Kidney (tissue), 13 donors: ENCODE measurements at regions not wholly inside any gene's neighbourhood (a gene's known extent, or its start where the extent isn't known, plus 50 kb on each side); places are given as distances from the start of the nearest gene placed in this dataset.

Source experiments
- DNase-seq, 5 donors: peaks; one replicate each; pipeline ENCODE4 v3.0.0-alpha.2; 2013 to 2020
- FAIRE-seq: peaks from 2 replicates; lab custom pipeline; 2012; peaks lifted over from hg19 to GRCh38; lab: Jason Lieb, UNC
- H3K27ac ChIP-seq, 2 donors: one replicate each; pipeline ENCODE4 v1.7.0; 2013; ENCODE audit warnings: low read depth in 2 of 2, low read length in 2 of 2, inconsistent platforms in 1 of 2
- H3K27me3 ChIP-seq: one replicate; pipeline ENCODE4 v1.7.1; 2013; ENCODE audit warnings: low read length, inconsistent platforms; ENCODE audit not compliant: control insufficient read depth, insufficient read depth
- H3K36me3 ChIP-seq, 3 donors: one replicate each; pipeline versions ENCODE4 v1.7.0 to v1.7.1; 2013; ENCODE audit warnings: low read length in 3 of 3, control low read depth in 1 of 3, inconsistent platforms in 1 of 3; ENCODE audit not compliant: insufficient read depth in 3 of 3, control insufficient read depth in 2 of 3
- H3K4me1 ChIP-seq, 3 donors: one replicate each; pipeline versions ENCODE4 v1.7.0 to v1.7.1; 2013; ENCODE audit warnings: low read length in 3 of 3, inconsistent platforms in 1 of 3, low read depth in 1 of 3; ENCODE audit not compliant: control insufficient read depth in 2 of 3, insufficient read depth in 2 of 3
- H3K4me3 ChIP-seq, 3 donors: one replicate each; pipeline versions ENCODE4 v1.7.0 to v1.8.1; 2013; ENCODE audit warnings: low read length in 3 of 3, control low read depth in 1 of 3, inconsistent platforms in 1 of 3
- H3K9ac ChIP-seq, 3 donors: one replicate each; pipeline versions ENCODE4 v1.7.0 to v1.7.1; 2013; ENCODE audit warnings: low read length in 3 of 3, control low read depth in 1 of 3, inconsistent platforms in 1 of 3
- H3K9me3 ChIP-seq, 3 donors: one replicate each; pipeline versions ENCODE4 v1.7.0 to v1.7.1; 2013; ENCODE audit warnings: low read length in 3 of 3, control low read depth in 1 of 3, inconsistent platforms in 1 of 3; ENCODE audit not compliant: control insufficient read depth in 2 of 3, insufficient read depth in 1 of 3
- CTCF ChIP-seq: IDR thresholded peaks from 3 replicates; pipeline ENCODE4 v1.5.1; 2012; ENCODE audit warnings: mild to moderate bottlenecking, moderate library complexity, borderline replicate concordance; ENCODE audit not compliant: insufficient read depth; ENCODE audit errors: extremely low read depth
- intact Hi-C: fragments of 100-400 bp; cut with DNase I; formaldehyde crosslinking; loops from one replicate; pipeline ENCODE4 v1.11.1; 2022
- donor health status: control.
- donor health status: control.
- donor health status: control.
- donor health status: control.
- donor health status: control.
- donor health status: DM: yes; HTN: yes; CAD: no.
- donor health status: Normal renal cell carcinoma (clear cell type).

- H3K9ac ChIP-seq: no peak overlapping the region
- H3K27ac ChIP-seq: no peak overlapping the region
- FAIRE-seq (no peak), DNase-seq (no peak)
- intact Hi-C loops: no loop called here
- H3K36me3 ChIP-seq: no peaks in the 10 kb centered on the region
- no peaks in the 10 kb centered on the region for H3K9me3 ChIP-seq
- no peak overlapping the region for H3K4me3 ChIP-seq
- no peak for TF ChIP-seq CTCF
- no peaks in the 10 kb centered on the region for H3K4me1 ChIP-seq
- no peaks in the 10 kb centered on the region for H3K27me3 ChIP-seq
These were observed 173.5 kb upstream of the PELI2 start for GRCh38 chr14:55944757-55945156.

GRCh38 chr14:55946231-55946630 is 172.0 kb upstream of the PELI2 start:
- H3K36me3 ChIP-seq: no peaks in the 10 kb centered on the region
- no peak overlapping the region for H3K27ac ChIP-seq
- DNase-seq (no peak), FAIRE-seq (no peak)
- no peaks in the 10 kb centered on the region for H3K9me3 ChIP-seq
- H3K4me1 ChIP-seq: no peaks in the 10 kb centered on the region
- intact Hi-C loops: no loop called here
- no peak overlapping the region for H3K4me3 ChIP-seq
- H3K9ac ChIP-seq: no peak overlapping the region
- no peaks in the 10 kb centered on the region for H3K27me3 ChIP-seq
- TF ChIP-seq CTCF: no peak

GRCh38 chr14:55948399-55948798 is 169.8 kb upstream of the PELI2 start:
- Histone ChIP-seq H3K36me3 (no peaks in the 10 kb centered on the region), H3K4me3 (no peak overlapping the region), H3K27me3 (no peaks in the 10 kb centered on the region), H3K9me3 (no peaks in the 10 kb centered on the region), H3K27ac (no peak overlapping the region), H3K9ac (no peak overlapping the region), H3K4me1 (no peaks in the 10 kb centered on the region)
- FAIRE-seq (no peak), DNase-seq (no peak)
- no peak for TF ChIP-seq CTCF
- intact Hi-C loops: no loop called here

- no peak for TF ChIP-seq CTCF
- Histone ChIP-seq H3K4me1 (no peaks in the 10 kb centered on the region), H3K36me3 (no peaks in the 10 kb centered on the region), H3K9me3 (no peaks in the 10 kb centered on the region), H3K27me3 (no peaks in the 10 kb centered on the region), H3K27ac (no peak overlapping the region), H3K4me3 (no peak overlapping the region), H3K9ac (no peak overlapping the region)
- FAIRE-seq: no peak
- DNase-seq: no peak
- intact Hi-C loops: no loop called here
These were observed 168.5 kb upstream of the PELI2 start for GRCh38 chr14:55949708-55950107.
